GM21390 (cell line): ENCODE measurements at regions not wholly inside any gene's neighbourhood (a gene's known extent, or its start where the extent isn't known, plus 50 kb on each side); places are given as distances from the start of the nearest gene placed in this dataset.
"Not testable (repeated sequence)": the region's sequence is repeated elsewhere in the genome, so short reads cannot be mapped to it uniquely, and the experiment has no call there.

Source experiments
- ATAC-seq: cut with Tn5 transposase; IDR thresholded peaks from one replicate; pipeline ENCODE4 v1.9.1; 2021; ENCODE audit not compliant: unreplicated experiment

DNA sequence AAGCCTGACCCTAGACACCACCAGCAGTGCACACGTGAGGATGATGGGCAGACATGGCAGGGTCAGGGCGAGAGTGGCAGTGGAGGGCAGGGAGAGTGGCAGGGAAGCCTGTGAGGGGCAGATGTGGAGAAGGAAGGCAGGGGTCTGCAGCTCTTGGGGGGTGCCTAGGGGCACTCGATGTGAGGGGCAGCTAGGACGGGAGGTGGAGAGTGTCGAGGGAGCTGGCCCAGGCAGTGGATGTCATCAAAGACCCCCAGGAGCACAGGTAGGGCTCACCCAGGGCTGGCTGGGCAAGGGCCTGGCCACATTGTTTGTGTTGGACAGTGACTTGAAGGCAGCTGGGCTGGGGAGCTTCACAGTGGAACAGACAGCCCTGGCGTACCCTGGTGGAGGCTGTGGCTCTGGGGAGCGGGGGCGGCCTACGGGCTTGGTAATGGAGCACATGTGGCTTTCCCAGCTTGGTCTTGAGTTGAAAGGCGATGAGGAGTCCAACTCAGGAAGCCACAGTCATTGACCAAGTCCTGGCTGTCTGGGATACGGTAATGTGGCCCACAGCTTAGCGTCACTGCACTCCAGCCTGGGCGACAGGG lies 87.1 kb downstream of the RTP5 start:
- no peak for ATAC-seq

DNA sequence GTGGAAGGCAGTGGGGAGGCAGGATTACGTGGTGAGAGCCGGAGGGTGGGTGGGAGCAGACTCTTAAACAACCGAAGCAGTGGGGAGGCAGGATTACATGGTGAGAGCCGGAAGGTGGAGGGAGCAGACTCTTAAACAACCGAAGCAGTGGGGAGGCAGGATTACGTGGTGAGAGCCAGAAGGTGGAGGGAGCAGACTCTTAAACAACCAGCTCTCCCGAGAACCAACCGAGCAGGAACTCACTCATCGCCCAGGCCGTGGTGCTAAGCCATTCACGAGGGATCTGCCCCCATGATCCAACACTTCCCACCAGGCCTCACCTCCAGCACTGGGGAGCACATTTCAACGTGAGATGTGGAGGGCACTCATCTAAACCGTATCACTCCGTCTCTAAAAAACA lies 87.7 kb downstream of the RTP5 start:
- no peak for ATAC-seq

DNA sequence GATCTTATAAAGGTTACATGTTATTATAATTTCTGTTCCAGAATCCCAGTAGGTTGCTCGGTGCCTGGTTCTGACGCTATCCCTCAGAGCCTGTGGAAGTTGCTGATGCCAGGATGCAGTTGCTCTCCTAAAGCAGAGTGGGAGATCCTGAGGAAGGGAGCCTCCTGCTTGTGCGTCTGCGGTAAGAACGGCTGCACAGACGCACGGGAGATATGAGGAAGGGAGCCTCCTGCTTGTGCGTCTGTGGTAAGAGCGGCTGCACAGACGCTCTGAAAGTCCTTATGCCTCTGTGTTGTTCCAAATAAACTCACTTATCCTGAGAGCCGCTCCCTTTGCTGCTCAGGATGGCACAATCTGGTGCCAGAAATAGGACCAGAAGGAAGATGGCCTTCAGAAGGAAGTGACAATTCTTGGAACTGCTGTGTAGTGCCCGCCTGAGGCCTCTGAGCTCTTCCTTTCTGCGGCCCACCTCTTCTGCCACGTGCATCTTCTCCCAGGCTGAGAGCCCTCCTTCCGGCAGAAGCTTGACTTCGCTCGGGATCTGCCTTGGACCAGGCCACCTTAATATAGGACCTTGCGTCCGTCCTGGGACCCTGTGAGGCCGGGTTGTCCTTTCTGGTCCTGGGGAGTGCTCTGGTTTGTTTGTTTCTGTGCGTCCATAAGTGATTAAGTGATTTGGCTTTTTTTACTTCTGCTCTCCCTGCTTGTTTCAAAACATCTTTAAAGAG lies 89.5 kb downstream of the RTP5 start:
- ATAC-seq, result no peak

DNA sequence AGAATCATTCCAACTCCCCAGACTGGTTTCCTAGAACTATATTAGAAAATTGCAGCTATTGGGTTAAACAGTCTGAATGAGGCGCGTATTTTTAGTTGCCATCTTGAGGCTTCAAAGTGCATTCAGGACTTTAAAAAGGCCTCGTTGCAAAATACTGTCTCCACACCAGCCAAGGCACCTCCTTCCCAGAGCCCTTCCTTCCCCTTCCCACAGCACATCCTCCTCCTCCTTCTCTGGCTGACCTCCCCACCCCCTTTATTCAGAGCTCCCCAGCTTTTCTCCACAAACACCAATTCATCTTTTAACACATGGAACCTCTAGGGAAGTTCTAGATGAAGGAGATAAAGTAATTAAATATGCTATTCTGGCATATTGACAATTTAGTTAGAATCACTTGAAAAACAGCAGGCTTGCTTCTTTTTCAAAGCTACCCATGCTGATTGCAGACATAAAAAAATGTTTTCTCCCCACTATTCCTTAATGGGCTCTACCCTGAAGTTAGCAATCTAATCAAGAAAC lies 90.3 kb downstream of the RTP5 start:
- ATAC-seq, result no peak

DNA sequence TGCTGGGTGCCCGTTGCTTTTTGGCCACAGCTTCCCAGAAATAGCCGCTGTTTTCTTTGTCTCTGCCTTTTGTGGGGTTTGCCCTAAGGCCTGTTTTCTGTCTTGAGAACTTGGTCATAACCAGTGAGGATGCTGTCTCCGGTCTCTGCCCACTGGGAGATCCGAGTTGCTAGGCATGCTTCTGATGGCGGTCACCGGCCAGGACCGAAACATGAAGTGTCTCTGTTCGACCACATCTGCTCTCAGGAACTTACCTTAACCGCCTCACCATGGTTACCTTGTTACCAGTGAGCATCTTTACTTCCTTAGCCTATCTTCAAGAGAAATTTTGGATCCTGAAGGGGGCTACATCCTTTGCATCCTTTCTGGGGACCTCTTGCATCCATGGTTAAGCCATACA lies 91.9 kb downstream of the RTP5 start:
- ATAC-seq, result no peak

DNA sequence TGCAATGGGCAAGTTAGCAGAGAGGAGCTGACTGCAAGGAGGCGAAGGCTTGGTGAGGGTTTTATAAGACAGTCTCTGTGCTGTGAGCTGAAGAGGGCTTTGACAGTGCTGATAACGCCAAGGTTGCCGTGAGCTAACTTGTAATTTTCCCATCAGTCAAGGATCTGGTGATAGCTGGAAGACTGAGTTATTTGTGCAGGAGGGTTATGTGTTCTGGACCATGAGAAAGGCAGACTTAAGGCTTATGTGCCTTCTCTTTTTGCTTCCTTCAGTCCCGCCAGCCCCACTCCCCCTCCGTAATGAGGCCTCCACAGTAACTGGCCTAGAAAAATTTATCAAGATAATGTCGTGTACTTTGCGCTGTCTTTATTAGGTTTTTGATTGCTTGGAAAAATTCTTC lies 94.6 kb downstream of the RTP5 start:
- no peak for ATAC-seq

DNA sequence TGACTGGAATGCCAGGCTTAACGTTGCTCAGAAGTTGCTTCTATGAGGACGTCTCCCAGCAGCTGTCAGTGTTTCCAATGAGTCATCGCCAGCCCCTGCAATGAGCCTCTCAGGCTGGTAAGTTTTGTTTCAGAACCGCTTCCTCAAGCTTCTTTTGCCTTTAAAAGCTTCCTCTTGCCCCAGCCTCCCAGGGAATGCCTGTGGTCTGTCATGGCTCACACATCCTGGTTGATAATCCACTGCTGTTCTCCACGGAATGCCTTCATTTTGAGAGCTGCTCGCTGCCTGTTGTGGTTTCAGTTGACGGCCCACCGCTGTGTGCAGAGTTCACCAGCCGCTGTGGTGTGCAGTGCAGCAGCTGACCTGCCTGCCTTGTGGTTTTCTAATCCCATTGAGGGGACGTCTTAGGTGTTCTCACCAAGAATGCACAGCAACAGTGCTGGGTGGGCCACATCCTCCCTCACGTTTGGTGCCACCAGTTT lies 96.4 kb downstream of the RTP5 start:
- peak; percentile 83 for ATAC-seq

DNA sequence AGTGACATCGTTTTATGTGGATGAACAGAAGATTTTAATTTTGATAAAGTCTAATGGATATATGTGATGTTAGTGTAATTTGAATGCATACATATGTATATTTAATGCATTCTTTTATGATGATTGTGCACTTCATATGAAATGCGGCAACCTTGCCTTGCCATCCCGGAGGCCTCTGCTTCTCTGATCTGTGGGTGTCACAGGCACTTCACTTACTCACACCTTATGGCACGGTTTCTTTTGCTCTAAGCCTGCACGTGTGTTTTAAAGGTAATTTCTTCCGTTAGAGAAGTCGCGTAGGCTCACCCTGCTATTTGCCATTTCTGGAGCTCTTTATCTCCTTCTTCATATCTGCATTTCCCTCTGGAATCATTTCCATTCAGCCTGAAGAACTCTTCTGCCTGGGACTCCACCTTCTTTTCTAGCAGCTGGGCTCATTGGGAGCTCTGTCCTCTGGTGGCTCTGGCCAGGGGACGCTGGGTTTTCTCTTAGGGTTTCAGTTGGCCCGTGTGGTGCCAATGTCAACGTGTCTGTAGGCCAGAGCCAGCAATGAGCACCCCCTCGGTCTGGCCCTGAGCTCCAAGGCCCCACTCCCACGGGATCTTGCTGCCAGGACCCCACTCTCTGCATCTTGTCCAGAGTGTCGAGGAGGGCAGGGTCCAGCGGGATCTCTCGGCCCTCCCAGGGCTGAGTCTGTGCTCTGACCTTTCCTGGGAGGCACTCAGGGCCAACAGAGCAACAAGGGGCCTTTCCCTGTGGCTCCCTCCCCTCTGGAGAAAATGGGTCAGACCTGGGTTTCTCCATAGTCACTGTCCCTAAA lies 97.3 kb downstream of the RTP5 start:
- no peak for ATAC-seq

DNA sequence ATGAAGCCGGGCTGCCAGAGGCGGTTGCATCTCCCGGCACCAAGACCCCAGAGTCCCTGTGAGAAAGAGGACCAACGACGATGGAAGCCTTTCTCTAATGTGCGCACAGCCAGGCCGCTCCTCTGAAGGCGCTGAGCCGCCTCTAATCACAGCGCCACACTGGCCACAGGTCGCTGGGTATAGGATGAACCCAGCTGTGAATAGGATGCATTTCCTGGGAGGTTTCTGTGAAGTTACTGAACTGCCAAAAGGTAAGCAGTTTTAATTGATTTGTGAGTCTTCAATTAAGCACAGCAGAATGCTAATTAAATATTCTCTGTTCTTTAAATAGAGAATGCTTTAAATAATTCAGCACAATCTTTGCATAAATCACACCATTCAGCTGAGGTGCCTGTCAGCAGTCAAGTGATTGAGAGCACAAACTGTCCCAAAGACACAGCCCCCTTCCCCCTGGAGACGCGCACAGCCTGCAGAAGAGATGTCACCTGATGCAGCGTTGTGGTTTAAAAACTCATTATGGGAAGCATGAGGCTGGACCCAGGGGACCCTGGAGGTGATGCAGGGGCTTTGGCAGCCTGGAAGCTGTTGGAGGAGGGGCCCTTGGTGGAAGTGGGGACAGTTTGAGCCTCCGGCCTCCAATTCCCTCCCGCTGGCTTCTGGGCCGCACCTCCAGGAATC lies 98.1 kb downstream of the RTP5 start:
- ATAC-seq, result no peak

DNA sequence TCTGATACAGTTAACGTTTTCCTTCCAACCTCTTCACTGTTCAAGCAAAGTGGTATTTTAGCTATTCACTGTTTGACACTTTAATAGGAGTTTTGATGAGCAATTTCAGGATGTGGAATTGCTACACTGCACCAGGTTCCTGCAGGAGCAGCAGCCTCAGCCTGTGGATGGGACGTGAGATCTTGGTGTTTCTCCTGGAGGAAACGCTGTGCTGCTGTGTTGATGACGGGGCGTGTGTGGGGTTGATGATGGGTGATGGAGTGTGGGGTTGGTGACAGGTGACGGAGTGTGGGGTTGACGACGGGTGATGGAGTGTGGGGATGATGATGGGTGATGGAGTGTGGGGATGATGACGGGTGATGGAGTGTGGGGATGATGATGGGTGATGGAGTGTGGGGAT lies 98.9 kb downstream of the RTP5 start:
- no peak for ATAC-seq

DNA sequence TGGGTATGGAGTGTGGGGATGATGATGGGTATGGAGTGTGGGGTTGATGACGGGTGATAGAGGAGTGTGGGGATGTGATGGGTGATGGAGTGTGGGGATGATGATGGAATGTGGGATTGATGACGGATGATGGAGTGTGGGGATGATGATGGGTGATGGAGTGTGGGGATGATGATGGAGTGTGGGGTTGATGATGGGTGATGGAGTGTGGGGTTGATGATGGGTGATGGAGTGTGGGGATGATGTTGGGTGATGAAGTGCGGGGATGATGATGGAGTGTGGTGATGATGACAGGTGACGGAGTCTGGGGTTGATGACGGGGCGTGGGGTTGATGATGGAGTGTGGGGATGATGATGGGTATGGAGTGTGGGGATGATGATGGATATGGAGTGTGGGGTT lies 99.7 kb downstream of the RTP5 start:
- not testable (repeated sequence) for ATAC-seq

DNA sequence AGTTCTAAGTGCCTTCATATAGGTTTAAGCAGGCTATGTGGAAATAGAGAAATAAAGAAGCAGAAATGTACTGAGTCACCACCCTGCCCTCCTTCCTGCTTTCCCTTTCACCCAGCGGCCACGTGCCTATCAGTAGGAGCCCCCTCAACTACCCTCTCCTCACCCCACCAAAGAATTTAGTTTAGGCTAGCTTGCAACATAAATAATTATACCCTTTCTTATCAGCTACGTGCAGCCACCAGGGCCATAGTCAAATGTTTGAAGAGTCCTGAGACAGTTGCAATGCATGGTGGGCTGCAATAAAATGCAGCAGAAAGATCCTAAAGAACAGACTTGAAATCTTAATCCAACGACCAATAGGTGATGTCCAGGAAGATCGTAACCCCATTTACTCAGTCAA lies 101.2 kb downstream of the RTP5 start:
- no peak for ATAC-seq

DNA sequence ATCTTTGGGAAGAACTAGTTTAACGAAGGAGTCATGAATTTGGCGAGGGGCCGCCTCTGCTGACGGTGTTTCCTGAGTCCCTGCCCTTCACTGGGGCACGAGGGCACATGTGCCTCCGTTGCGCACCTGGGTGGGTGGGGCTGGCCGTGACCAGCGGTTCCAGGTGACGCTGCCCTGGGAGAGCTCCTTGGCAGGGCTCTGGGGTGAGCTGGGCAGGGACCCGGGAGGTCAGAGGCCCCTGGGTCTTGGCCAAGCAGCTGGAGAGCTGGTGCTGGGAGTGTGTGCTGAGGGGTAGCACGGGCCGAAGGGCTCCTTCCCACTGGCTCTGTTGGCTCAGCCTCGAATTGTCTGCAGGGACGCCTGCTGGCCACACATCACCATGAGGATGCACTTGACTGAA lies 104.6 kb downstream of the RTP5 start:
- ATAC-seq, result no peak

DNA sequence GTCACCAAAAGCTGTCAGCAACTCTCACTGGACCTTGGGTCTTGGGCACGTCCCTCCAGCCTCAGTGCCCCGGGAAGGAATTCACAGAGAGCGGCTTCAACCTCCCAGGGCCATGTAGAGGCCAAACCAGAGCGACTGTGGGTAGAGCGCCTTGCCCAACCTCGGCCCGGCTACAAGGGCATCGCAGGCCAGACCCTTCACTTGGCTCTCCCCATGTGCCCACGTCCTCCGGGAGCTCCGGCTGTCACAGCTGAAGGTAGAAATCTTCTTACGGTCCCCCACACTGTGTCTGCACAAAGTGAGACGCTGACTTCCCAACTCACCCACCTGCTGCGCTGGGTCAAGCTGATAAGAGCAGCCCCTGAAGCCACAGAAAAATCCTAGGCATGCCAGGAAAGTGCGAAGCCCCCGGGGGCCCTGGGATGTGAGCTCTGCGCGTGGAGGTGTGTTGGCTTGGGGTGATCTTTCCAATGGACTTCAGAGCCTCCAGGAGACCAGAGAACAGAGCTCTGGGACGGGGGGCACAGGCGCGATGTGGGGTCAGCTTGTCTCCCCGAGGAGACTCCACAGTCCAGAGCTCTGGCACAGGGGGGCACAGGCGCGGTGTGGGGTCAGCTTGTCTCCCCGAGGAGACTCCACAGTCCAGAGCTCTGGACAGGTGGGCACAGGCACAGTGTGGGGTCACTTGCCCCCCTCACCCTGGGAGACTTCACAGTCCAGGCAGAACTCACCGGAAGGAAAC lies 105.5 kb downstream of the RTP5 start:
- no peak for ATAC-seq

DNA sequence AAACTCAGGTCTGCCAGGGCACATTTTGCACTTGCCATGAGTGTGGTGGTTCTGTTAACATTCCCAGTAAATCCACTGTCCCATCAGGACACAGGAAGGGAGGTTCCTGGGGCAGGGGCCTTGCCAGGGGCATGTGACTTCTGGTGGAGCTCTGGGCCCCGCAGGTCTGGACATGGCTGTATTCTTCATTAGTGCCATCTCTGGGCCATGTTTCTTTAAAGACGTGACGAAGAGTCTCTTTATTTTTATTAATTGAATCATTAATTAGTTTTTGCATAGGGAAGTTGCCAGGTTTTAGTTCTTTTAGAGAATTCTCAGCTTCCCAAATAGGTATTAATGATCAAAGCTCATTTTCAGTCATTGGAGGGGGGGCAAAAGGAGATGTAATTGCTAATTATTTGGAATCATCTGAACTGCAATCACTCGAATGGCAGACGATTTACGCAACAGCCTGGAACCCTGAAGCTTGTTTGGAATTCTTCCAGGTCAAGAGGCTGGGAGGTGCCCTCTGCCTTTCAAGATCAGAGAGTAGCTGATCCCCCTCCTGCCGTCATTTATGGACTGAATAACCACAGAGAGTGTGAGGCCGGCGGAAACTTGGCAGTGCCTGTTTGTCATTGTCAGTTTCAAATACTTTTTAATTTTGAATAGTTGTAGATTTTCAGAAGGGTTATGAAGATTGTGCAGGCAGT lies 106.2 kb downstream of the RTP5 start:
- no peak for ATAC-seq

DNA sequence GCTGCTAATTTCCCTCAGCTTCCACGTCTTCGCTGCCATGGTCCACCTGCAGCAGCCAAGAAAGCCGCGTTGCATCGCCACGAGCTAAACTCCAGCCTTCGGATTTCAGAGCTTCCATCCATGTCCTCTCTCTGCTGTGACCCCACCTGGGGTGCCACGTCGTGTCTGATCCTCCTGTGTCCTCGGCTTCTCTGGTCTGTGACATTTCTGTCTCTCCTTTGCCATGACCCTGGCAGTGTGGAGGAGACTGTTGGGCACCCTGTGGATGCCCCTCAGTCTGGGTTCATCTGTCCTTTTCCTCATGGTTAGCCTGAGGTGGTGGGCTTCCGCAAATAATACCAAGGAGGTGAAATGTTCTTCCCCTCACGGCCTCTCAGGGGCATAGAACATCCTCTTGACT lies 106.8 kb downstream of the RTP5 start:
- no peak for ATAC-seq

DNA sequence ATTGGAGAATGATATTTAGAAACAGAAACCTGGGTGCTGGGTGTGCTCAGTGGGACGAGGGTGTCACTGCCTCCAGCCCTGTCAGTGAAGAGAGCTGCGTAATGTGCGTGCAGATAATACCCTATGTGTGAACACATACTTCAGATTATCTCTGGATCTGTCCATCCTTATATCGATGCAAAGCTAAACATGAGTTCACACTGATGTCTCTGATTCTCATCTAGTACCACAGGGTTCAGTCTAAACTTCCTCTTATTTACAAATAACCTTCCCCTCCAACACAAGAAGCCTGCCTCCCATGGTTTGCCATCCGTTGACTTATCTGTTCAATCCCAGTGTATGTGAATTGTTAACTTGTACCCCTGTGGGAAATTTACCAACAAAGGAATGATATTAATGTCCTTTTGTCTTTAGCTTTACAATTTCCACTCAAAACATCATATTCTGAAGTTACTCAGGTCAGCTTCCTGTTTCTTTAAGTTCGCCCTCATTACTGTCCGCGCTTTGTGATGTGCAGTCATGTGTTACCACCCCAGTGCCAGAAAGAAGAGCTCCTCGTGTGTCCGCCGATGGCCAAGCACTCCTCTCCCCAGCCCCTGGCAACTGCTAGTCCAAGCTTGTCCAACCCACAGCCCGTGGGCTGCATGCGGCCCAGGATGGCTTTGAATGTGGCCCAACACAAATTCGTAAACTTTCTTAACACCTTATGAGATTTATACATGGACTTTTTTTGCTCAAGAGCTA lies 108.2 kb downstream of the RTP5 start:
- ATAC-seq, result no peak

DNA sequence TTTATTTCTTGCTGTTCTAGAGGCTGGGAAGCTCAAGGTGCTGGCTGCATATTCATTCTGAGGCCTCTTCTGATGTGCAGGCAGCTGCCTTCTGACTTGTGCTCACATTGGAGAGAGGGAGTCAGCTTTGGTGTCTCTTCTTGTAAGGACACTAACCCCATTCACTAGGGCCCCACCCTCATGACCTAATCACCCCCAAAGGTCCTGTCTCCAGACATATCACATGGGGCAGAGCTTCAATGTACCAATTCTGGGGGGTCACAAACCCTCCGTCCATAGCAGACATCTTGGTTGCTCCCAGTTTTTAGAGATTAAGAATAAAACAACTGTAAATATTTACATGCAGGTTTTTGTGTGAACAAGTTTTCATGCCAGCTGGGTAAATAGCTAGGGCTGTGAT lies 109.1 kb downstream of the RTP5 start:
- no peak for ATAC-seq

DNA sequence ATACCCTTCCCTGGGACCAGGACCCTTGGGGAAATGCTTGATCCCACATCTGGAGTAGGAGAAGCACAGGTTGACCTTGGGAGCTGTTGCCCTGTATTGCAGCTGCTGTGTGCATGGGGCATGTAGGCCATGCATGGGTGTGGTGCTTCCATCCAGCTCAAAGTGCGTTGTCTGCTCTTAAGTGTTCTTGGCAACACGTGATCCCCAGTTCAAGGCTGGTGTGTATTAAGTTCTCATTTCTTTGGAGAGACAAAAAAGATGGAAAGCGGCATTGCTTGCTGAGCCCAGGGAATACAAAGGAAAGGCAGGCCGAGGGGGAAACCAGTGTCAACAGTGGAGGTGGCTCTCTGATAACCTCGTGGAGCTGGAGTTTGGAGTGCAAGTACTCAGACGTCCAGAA lies 110.7 kb downstream of the RTP5 start:
- no peak for ATAC-seq
